ENCODE measurements at regions not wholly inside any gene's neighbourhood (a gene's known extent, or its start where the extent isn't known, plus 50 kb on each side); places are given as distances from the start of the nearest gene placed in this dataset.

DNA sequence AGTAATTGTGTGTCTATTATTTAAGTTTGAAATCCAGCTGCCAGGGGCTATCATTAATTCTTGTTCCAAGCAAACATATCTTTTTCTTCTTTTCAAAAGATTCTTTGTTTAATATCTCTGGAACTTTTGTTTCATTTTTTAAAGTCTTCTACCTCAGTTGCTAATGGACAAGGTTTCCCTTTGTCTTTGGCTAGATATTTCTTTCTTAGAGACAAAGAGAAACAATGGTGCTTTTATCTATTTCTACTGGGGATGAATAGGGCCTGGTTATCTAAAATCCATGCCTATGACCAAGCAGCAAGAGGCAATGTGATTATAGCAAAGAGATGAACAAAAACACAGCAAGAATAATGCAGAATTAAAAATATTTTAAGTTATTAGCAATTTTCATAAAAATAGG, 661.3 kb upstream of the KLF12 start:
- Histone ChIP-seq H3K36me3 (ENCODE audit: control insufficient read depth in 2 of 3, insufficient read depth in 3 of 3, low read length in 3 of 3) (no peaks in the 10 kb centered on the region), H3K27me3 (ENCODE audit: control insufficient read depth, insufficient read depth, low read length) (no peaks in the 10 kb centered on the region), H3K9ac (ENCODE audit: low read length in 3 of 3) (no peak overlapping the region), H3K4me1 (ENCODE audit: control insufficient read depth in 2 of 3, insufficient read depth in 2 of 3, low read depth in 1 of 3, low read length in 3 of 3) (no peaks in the 10 kb centered on the region), H3K4me3 (ENCODE audit: low read length in 3 of 3) (no peak overlapping the region), H3K9me3 (ENCODE audit: control insufficient read depth in 2 of 3, insufficient read depth in 1 of 3, low read length in 3 of 3) (no peaks in the 10 kb centered on the region), H3K27ac (ENCODE audit: low read depth in 2 of 2, low read length in 2 of 2) (no peak overlapping the region)
- FAIRE-seq (no peak), DNase-seq (no peak)
- TF ChIP-seq, protein P1, sequence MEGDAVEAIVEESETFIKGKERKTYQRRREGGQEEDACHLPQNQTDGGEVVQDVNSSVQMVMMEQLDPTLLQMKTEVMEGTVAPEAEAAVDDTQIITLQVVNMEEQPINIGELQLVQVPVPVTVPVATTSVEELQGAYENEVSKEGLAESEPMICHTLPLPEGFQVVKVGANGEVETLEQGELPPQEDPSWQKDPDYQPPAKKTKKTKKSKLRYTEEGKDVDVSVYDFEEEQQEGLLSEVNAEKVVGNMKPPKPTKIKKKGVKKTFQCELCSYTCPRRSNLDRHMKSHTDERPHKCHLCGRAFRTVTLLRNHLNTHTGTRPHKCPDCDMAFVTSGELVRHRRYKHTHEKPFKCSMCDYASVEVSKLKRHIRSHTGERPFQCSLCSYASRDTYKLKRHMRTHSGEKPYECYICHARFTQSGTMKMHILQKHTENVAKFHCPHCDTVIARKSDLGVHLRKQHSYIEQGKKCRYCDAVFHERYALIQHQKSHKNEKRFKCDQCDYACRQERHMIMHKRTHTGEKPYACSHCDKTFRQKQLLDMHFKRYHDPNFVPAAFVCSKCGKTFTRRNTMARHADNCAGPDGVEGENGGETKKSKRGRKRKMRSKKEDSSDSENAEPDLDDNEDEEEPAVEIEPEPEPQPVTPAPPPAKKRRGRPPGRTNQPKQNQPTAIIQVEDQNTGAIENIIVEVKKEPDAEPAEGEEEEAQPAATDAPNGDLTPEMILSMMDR (IDR thresholded peaks at IDR 0.05; ENCODE audit: borderline replicate concordance, extremely low read depth, insufficient read depth): no peak
- intact Hi-C loops (cut with DNase I): no loop called here

DNA sequence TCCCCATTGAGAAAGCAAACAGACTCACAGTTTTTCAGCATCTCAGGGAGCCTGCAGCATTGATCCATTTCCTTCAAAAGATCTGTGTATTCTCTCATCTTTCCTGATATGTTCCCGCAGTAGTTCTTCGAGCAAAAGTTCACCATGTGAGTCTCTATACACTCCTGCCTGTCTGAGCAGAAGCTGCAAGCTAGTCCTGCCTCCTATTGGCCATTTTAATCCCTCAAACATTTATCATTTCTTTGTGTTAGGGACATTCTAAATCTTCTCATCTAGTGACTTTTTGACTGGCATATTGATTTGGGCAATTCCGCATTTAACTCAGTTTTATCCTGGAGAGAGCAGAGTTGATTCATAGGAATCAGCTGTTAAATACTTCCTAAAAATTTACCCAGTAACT, 660.4 kb upstream of the KLF12 start:
- TF ChIP-seq, protein P1 (IDR thresholded peaks at IDR 0.05; ENCODE audit: borderline replicate concordance, extremely low read depth, insufficient read depth): no peak
- Histone ChIP-seq H3K4me3 (ENCODE audit: low read length in 3 of 3) (no peak overlapping the region), H3K4me1 (ENCODE audit: control insufficient read depth in 2 of 3, insufficient read depth in 2 of 3, low read depth in 1 of 3, low read length in 3 of 3) (no peaks in the 10 kb centered on the region), H3K27me3 (ENCODE audit: control insufficient read depth, insufficient read depth, low read length) (no peaks in the 10 kb centered on the region), H3K9me3 (ENCODE audit: control insufficient read depth in 2 of 3, insufficient read depth in 1 of 3, low read length in 3 of 3) (no peaks in the 10 kb centered on the region), H3K36me3 (ENCODE audit: control insufficient read depth in 2 of 3, insufficient read depth in 3 of 3, low read length in 3 of 3) (no peaks in the 10 kb centered on the region), H3K27ac (ENCODE audit: low read depth in 2 of 2, low read length in 2 of 2) (no peak overlapping the region), H3K9ac (ENCODE audit: low read length in 3 of 3) (no peak overlapping the region)
- DNase-seq: no peak
- intact Hi-C loops (cut with DNase I): no loop called here
- FAIRE-seq: no peak

DNA sequence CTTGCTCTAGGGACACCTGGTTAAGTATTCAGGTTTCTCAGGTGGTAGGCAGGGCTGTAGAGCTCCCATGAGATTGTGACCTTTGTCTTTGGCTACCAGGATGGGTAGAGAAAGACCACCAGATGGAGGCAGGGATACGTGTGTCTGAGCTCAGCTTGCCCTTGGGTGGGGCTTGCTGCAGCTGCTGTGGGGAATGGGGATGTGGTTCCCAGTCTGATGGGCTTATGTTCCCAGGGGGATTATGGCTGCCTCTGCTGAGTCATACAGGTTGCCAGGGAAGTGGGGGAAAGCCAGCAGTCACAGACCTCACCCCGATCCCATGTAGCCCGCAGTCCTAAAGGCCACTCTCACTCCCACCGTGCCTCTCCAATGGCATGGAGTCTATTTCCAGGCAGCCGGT, 659.9 kb upstream of the KLF12 start:
- no peaks in the 10 kb centered on the region for H3K36me3 ChIP-seq (ENCODE audit: control insufficient read depth in 2 of 3, insufficient read depth in 3 of 3, low read length in 3 of 3)
- no peak overlapping the region for H3K9ac ChIP-seq (ENCODE audit: low read length in 3 of 3)
- DNase-seq (no peak), FAIRE-seq (no peak)
- no peak overlapping the region for H3K4me3 ChIP-seq (ENCODE audit: low read length in 3 of 3)
- H3K27me3 ChIP-seq (ENCODE audit: control insufficient read depth, insufficient read depth, low read length): no peaks in the 10 kb centered on the region
- no peaks in the 10 kb centered on the region for H3K9me3 ChIP-seq (ENCODE audit: control insufficient read depth in 2 of 3, insufficient read depth in 1 of 3, low read length in 3 of 3)
- H3K27ac ChIP-seq (ENCODE audit: low read depth in 2 of 2, low read length in 2 of 2): no peak overlapping the region
- H3K4me1 ChIP-seq (ENCODE audit: control insufficient read depth in 2 of 3, insufficient read depth in 2 of 3, low read depth in 1 of 3, low read length in 3 of 3): no peaks in the 10 kb centered on the region
- intact Hi-C loops (cut with DNase I): no loop called here
- TF ChIP-seq, protein P1 (IDR thresholded peaks at IDR 0.05; ENCODE audit: borderline replicate concordance, extremely low read depth, insufficient read depth): no peak

DNA sequence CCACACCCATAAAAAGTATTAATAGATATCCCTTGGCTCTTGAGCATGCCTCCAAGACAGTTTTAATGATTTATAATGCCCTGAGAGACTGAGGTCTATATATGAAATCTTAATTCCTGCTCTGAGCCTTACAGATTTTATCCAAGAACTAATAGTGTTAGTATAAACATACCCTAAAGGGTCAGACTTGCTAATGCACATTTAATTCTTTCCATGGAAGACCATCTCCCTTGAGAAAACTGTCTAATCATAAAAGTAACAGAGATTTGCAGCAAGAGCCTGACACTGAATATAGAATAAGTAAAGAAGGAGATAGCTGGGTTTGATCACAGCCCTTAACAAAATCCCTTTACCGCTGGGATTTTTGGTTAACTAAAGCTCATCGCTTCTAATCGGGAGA, 650.8 kb upstream of the KLF12 start:
- Histone ChIP-seq H3K27ac (ENCODE audit: low read depth in 2 of 2, low read length in 2 of 2) (no peak overlapping the region), H3K9me3 (ENCODE audit: control insufficient read depth in 2 of 3, insufficient read depth in 1 of 3, low read length in 3 of 3) (no peaks in the 10 kb centered on the region), H3K4me3 (ENCODE audit: low read length in 3 of 3) (no peak overlapping the region), H3K36me3 (ENCODE audit: control insufficient read depth in 2 of 3, insufficient read depth in 3 of 3, low read length in 3 of 3) (no peaks in the 10 kb centered on the region), H3K27me3 (ENCODE audit: control insufficient read depth, insufficient read depth, low read length) (no peaks in the 10 kb centered on the region), H3K4me1 (ENCODE audit: control insufficient read depth in 2 of 3, insufficient read depth in 2 of 3, low read depth in 1 of 3, low read length in 3 of 3) (no peaks in the 10 kb centered on the region), H3K9ac (ENCODE audit: low read length in 3 of 3) (no peak overlapping the region)
- TF ChIP-seq, protein P1 (IDR thresholded peaks at IDR 0.05; ENCODE audit: borderline replicate concordance, extremely low read depth, insufficient read depth): no peak
- no peak for DNase-seq
- no peak for FAIRE-seq
- intact Hi-C loops (cut with DNase I): no loop called here
